GM12878 (cell line): ENCODE measurements at regions not wholly inside any gene's neighbourhood (a gene's known extent, or its start where the extent isn't known, plus 50 kb on each side); places are given as distances from the start of the nearest gene placed in this dataset.

Experiments
- ATAC-seq: fragments of 200-7000 bp; cut with Tn5 transposase; 3 replicates; pipeline ENCODE4 v1.9.1; 2020; ENCODE audit warnings: mild to moderate bottlenecking, moderate library complexity
- BruUV-seq: library from RNA; stranded (reverse); fragments of 400-500 nt; replicated peaks from 2 replicates; lab custom pipeline; 2021; lab: Mats Ljungman, UMichigan
- CTCF ChIA-PET: fragments of 300-600 bp; sonication (Branson Sonifier 250); formaldehyde crosslinking; extraction: SDS; loops from one replicate; lab custom pipeline; 2021; ENCODE audit warnings: inconsistent platforms; lab: Yijun Ruan, JAX
- POLR2A ChIA-PET: fragments of 350-600 bp; formaldehyde crosslinking; extraction: SDS; loops from one replicate; lab custom pipeline; 2021; ENCODE audit warnings: inconsistent platforms; lab: Charles Lee
- RAD21 ChIA-PET: fragments of 300-600 bp; sonication (Branson Sonifier 250); formaldehyde crosslinking; loops from one replicate; lab custom pipeline; 2023; ENCODE audit warnings: antibody characterized with exemption; ENCODE audit not compliant: unreplicated experiment; lab: Charles Lee
- SMC1A ChIA-PET: fragments of 300-600 bp; sonication (Branson Sonifier 250); formaldehyde crosslinking; loops from one replicate; lab custom pipeline; 2023; ENCODE audit not compliant: unreplicated experiment, uncharacterized antibody; lab: Charles Lee
- DNase-seq: peaks from one replicate; pipeline ENCODE4 v3.0.0-alpha.2; 2011; ENCODE audit warnings: low read depth, low spot score
- FAIRE-seq: peaks from 3 replicates; lab custom pipeline; 2011; peaks lifted over from hg19 to GRCh38; lab: Jason Lieb, UNC
- H2AFZ ChIP-seq: 2 replicates; pipeline ENCODE4 v1.6.0; 2011; ENCODE audit warnings: low read depth, low read length, control low read depth; ENCODE audit not compliant: control insufficient read depth
- H3K27ac ChIP-seq: 2 replicates; pipeline ENCODE4 v1.5.1; 2011; ENCODE audit warnings: control low read depth; ENCODE audit not compliant: control insufficient read depth, insufficient read depth
- H3K27me3 ChIP-seq, 2 experiments: replicated peaks in 1 of 2; 2 replicates each; pipeline versions ENCODE4 v1.6.0 to v1.6.1; 2011; ENCODE audit warnings: low read length in 1 of 2; ENCODE audit not compliant: control insufficient read depth in 2 of 2, insufficient read depth in 2 of 2
- H3K36me3 ChIP-seq, 2 experiments: 2 replicates each; pipeline ENCODE4 v1.5.1; 2011; ENCODE audit warnings: low read length in 1 of 2; ENCODE audit not compliant: control insufficient read depth in 2 of 2, insufficient read depth in 2 of 2
- H3K4me1 ChIP-seq: 2 replicates; pipeline ENCODE4 v1.6.1; 2011; ENCODE audit warnings: mild to moderate bottlenecking, low read length, moderate library complexity, mixed read lengths; ENCODE audit not compliant: control insufficient read depth, insufficient read depth
- H3K4me2 ChIP-seq: 2 replicates; pipeline ENCODE4 v1.6.0; 2011; ENCODE audit warnings: control low read depth; ENCODE audit not compliant: control insufficient read depth, insufficient read depth
- H3K4me3 ChIP-seq: fragments of 200-600 bp; sonication (generic); 2 replicates; pipeline ENCODE4 v1.5.1; 2016
- H3K79me2 ChIP-seq: 2 replicates; pipeline ENCODE4 v1.6.0; 2011; ENCODE audit warnings: low read length; ENCODE audit not compliant: control insufficient read depth, insufficient read depth
- H3K9ac ChIP-seq: 2 replicates; pipeline ENCODE4 v1.8.0; 2011; ENCODE audit warnings: low read length, control low read depth, mixed read lengths; ENCODE audit not compliant: control insufficient read depth, insufficient read depth
- H3K9me3 ChIP-seq: replicated peaks from 3 replicates; pipeline ENCODE4 v1.5.1; 2011; ENCODE audit warnings: mild to moderate bottlenecking, low read length; ENCODE audit not compliant: control insufficient read depth, insufficient read depth
- H4K20me1 ChIP-seq: 2 replicates; pipeline ENCODE4 v1.6.0; 2011; ENCODE audit not compliant: control insufficient read depth, insufficient read depth
- CHD2 ChIP-seq: IDR thresholded peaks from 2 replicates; pipeline ENCODE4 v1.6.1; 2011; ENCODE audit warnings: low read depth, low read length, improper control_type of control experiment, borderline replicate concordance
- EZH2 ChIP-seq: IDR thresholded peaks from 2 replicates; pipeline ENCODE4 v1.6.1; 2012; ENCODE audit warnings: low read depth, mild to moderate bottlenecking, control low read depth, inconsistent platforms, low read length, borderline replicate concordance; ENCODE audit not compliant: control insufficient read depth
- IRF3 ChIP-seq: fragments of 450-650 bp; IDR thresholded peaks from 2 replicates; pipeline ENCODE4 v1.6.1; 2014; ENCODE audit warnings: mild to moderate bottlenecking
- WRNIP1 ChIP-seq: IDR thresholded peaks from 2 replicates; pipeline ENCODE4 v1.6.1; 2011; ENCODE audit warnings: low read depth, low read length, improper control_type of control experiment, borderline replicate concordance
- YY1 ChIP-seq: IDR thresholded peaks from 2 replicates; pipeline ENCODE4 v1.6.1; 2011; ENCODE audit warnings: low read depth, mild to moderate bottlenecking, low read length
- ZNF622 ChIP-seq: fragments of 450-650 bp; IDR thresholded peaks from 2 replicates; pipeline ENCODE4 v1.6.1; 2017; ENCODE audit warnings: mild to moderate bottlenecking, inconsistent platforms
- WGBS: methylation state at CpG from one replicate; pipeline ENCODE4 v1.1.6; 2016; ENCODE audit warnings: low lambda C conversion rate; ENCODE audit not compliant: insufficient replicate concordance, insufficient coverage; ENCODE audit errors: missing lambda C conversion rate; 5-methylcytosine and 5-hydroxymethylcytosine counted together
- in situ Hi-C: fragments of 300-500 bp; cut with MboI; formaldehyde crosslinking; loops from 9 replicates; pipeline ENCODE4 v1.14.3; 2018; ENCODE audit warnings: mixed read lengths
- intact Hi-C: fragments of 100-400 bp; cut with micrococcal nuclease; formaldehyde crosslinking; loops from one replicate; pipeline ENCODE4 v1.14.2; 2022; ENCODE audit not compliant: unreplicated experiment
- TF ChIP-seq, protein P1 (sequence below): IDR thresholded peaks from 2 replicates; pipeline ENCODE4 v1.6.1; 2011; ENCODE audit warnings: borderline replicate concordance, low read depth, mild to moderate bottlenecking, moderate library complexity, low read length; ENCODE audit not compliant: insufficient read depth, poor library complexity, severe bottlenecking

DNA sequence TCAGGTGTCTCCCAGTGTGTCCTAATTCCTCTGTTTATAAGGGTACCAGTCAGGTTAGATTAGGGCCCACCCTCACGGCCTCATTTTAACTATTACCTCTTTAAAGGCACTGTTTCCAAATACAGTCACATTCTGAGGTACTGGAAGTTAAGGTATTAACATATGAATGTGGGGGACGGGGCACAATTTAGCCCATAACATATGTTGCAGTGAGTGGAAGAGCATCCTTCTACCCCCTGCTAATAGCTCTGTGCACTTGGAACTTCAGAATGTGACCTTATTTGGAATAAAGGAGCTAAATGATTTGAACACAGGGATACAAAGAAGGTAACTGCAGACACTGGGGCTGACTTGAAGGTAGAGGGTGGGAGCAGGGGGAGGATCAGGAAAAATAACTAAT is 67.3 kb upstream of the ADGRL2 start:
- no peak overlapping the region for H2AFZ ChIP-seq
- ChIA-PET SMC1A (interaction anchor here (1.4 to 2.2 kb wide), 5 partner anchors 17 to 183 kb away, joined by 3 to 11 read pairs (median 5); no protein-coding TSS in a partner anchor), RAD21 (no interaction called here), POLR2A (no interaction called here), CTCF (interaction anchor here (0.7 to 2.0 kb wide), 3 partner anchors 13 to 27 kb away, joined by 3 to 5 read pairs (median 3); no protein-coding TSS in a partner anchor)
- no peaks in the 10 kb centered on the region for H3K36me3 ChIP-seq
- BruUV-seq: no TSS peak
- FAIRE-seq (no peak), ATAC-seq (no peak), DNase-seq (no peak)
- no peaks in the 10 kb centered on the region for H4K20me1 ChIP-seq
- in situ Hi-C loops: no loop called here
- H3K27ac ChIP-seq: no peak overlapping the region
- H3K9ac ChIP-seq: no peak overlapping the region
- intact Hi-C loops: no loop called here
- no peak overlapping the region for H3K4me2 ChIP-seq
- TF ChIP-seq YY1 (no peak), EZH2 (no peak), WRNIP1 (no peak), IRF3 (no peak), ZNF622 (no peak), CHD2 (no peak)
- TF ChIP-seq, protein P1, sequence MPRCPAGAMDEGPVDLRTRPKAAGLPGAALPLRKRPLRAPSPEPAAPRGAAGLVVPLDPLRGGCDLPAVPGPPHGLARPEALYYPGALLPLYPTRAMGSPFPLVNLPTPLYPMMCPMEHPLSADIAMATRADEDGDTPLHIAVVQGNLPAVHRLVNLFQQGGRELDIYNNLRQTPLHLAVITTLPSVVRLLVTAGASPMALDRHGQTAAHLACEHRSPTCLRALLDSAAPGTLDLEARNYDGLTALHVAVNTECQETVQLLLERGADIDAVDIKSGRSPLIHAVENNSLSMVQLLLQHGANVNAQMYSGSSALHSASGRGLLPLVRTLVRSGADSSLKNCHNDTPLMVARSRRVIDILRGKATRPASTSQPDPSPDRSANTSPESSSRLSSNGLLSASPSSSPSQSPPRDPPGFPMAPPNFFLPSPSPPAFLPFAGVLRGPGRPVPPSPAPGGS: no peak
- H3K9me3 ChIP-seq: no peaks in the 10 kb centered on the region
- no peaks in the 10 kb centered on the region for H3K4me1 ChIP-seq
- H3K79me2 ChIP-seq: no peaks in the 10 kb centered on the region
- 3% methylated on average over 2 of the region's 2 CpGs for WGBS
- H3K27me3 ChIP-seq: no peaks in the 10 kb centered on the region
- H3K4me3 ChIP-seq: no peak overlapping the region
